ENCODE measurements at regions not wholly inside any gene's neighbourhood (a gene's known extent, or its start where the extent isn't known, plus 50 kb on each side); places are given as distances from the start of the nearest gene placed in this dataset. TPM values are rescaled to one million over a fixed set of nuclear protein-coding genes. Genes with fewer than 3 reads are reported as not detected.
"Not testable (repeated sequence)": the region's sequence is repeated elsewhere in the genome, so short reads cannot be mapped to it uniquely, and the experiment has no call there.

- Histone ChIP-seq H3K27me3 (ENCODE audit: control insufficient read depth, insufficient read depth, low read length) (no peaks in the 10 kb centered on the region), H3K9ac (ENCODE audit: low read depth, low read length) (no peak overlapping the region), H3K4me2 (ENCODE audit: low read length) (no peak overlapping the region), H3K9me3 (replicated peaks; ENCODE audit: low read length) (no peaks in the 10 kb centered on the region), H3K36me3 (ENCODE audit: insufficient read depth, low read length) (no peaks in the 10 kb centered on the region), H3K4me3 (ENCODE audit: low read length) (no peak overlapping the region), H3K4me1 (ENCODE audit: control insufficient read depth, insufficient read depth, low read length) (no peaks in the 10 kb centered on the region)
Measured at GRCh38 chr11:24413391-24413790, 83.5 kb upstream of the LUZP2 start.

- not testable (repeated sequence) for H3K4me2 ChIP-seq (ENCODE audit: low read length); H3K4me3 ChIP-seq (ENCODE audit: low read length); H3K9me3 ChIP-seq (replicated peaks; ENCODE audit: low read length); H3K9ac ChIP-seq (ENCODE audit: low read depth, low read length); H3K27me3 ChIP-seq (ENCODE audit: control insufficient read depth, insufficient read depth, low read length); H3K36me3 ChIP-seq (ENCODE audit: insufficient read depth, low read length); H3K4me1 ChIP-seq (ENCODE audit: control insufficient read depth, insufficient read depth, low read length)
Measured at GRCh38 chr11:24415955-24416636, 80.8 kb upstream of the LUZP2 start.

GRCh38 chr11:24421766-24422165 is 75.1 kb upstream of the LUZP2 start:
- Histone ChIP-seq H3K9me3 (replicated peaks; ENCODE audit: low read length) (peaks cover 5% of the 10 kb centered on the region), H3K9ac (ENCODE audit: low read depth, low read length) (no peak overlapping the region), H3K27me3 (ENCODE audit: control insufficient read depth, insufficient read depth, low read length) (no peaks in the 10 kb centered on the region), H3K4me1 (ENCODE audit: control insufficient read depth, insufficient read depth, low read length) (no peaks in the 10 kb centered on the region), H3K4me3 (ENCODE audit: low read length) (no peak overlapping the region), H3K36me3 (ENCODE audit: insufficient read depth, low read length) (no peaks in the 10 kb centered on the region), H3K4me2 (ENCODE audit: low read length) (no peak overlapping the region)

- Histone ChIP-seq H3K9ac (ENCODE audit: low read depth, low read length) (no peak overlapping the region), H3K4me1 (ENCODE audit: control insufficient read depth, insufficient read depth, low read length) (no peaks in the 10 kb centered on the region), H3K36me3 (ENCODE audit: insufficient read depth, low read length) (no peaks in the 10 kb centered on the region), H3K4me3 (ENCODE audit: low read length) (no peak overlapping the region), H3K9me3 (replicated peaks; ENCODE audit: low read length) (peaks cover 5% of the 10 kb centered on the region), H3K4me2 (ENCODE audit: low read length) (no peak overlapping the region), H3K27me3 (ENCODE audit: control insufficient read depth, insufficient read depth, low read length) (no peaks in the 10 kb centered on the region)
Measured at GRCh38 chr11:24422376-24422775, 74.5 kb upstream of the LUZP2 start.

GRCh38 chr11:24437123-24437522 is 59.7 kb upstream of the LUZP2 start:
- H3K4me2 ChIP-seq (ENCODE audit: low read length), result no peak overlapping the region
- H3K27me3 ChIP-seq (ENCODE audit: control insufficient read depth, insufficient read depth, low read length), result no peaks in the 10 kb centered on the region
- H3K4me3 ChIP-seq (ENCODE audit: low read length), result no peak overlapping the region
- no peaks in the 10 kb centered on the region for H3K36me3 ChIP-seq (ENCODE audit: insufficient read depth, low read length)
- H3K9me3 ChIP-seq (replicated peaks; ENCODE audit: low read length), result no peaks in the 10 kb centered on the region
- H3K4me1 ChIP-seq (ENCODE audit: control insufficient read depth, insufficient read depth, low read length), result no peaks in the 10 kb centered on the region
- H3K9ac ChIP-seq (ENCODE audit: low read depth, low read length), result no peak overlapping the region

Small RNAs in the stretch of these regions (small RNA-seq; reads per million reads assigned to genes)
- gene AC100767.1 (not detected), gene MIR8054 (not detected), gene RNU6-783P (not detected)

All from skeletal muscle satellite cell (primary cell).